GM12878 (cell line): ENCODE measurements at regions not wholly inside any gene's neighbourhood (a gene's known extent, or its start where the extent isn't known, plus 50 kb on each side); places are given as distances from the start of the nearest gene placed in this dataset.

ENCODE experiments used
- CBFB ChIP-seq: IDR thresholded peaks from 2 replicates; pipeline ENCODE4 v1.6.1; 2016; ENCODE audit warnings: antibody characterized with exemption, low read depth
- CBX3 ChIP-seq: fragments of 200-600 bp; sonication (generic); IDR thresholded peaks from 2 replicates; pipeline ENCODE4 v1.6.1; 2016; ENCODE audit warnings: low read depth, borderline replicate concordance
- ETV6 ChIP-seq, 2 experiments: fragments of 450-650 bp in 1 of 2; IDR thresholded peaks in 1 of 2; conservative IDR thresholded peaks in 1 of 2; 2 replicates each; pipeline ENCODE4 v1.6.1; 2014; ENCODE audit warnings: antibody characterized with exemption in 1 of 2, borderline replicate concordance in 1 of 2, low read depth in 1 of 2, mild to moderate bottlenecking in 1 of 2, moderate library complexity in 1 of 2
- KAT2A ChIP-seq: conservative IDR thresholded peaks from 2 replicates; pipeline ENCODE4 v1.6.1; 2011; ENCODE audit warnings: low read depth, low read length; ENCODE audit not compliant: control insufficient read depth
- SMC3 ChIP-seq: IDR thresholded peaks from 2 replicates; pipeline ENCODE4 v1.6.1; 2011; ENCODE audit warnings: low read length, improper control_type of control experiment, borderline replicate concordance
- TF ChIP-seq, protein P1 (sequence below), 3 experiments: IDR thresholded peaks in 2 of 3; conservative IDR thresholded peaks in 1 of 3; 2 replicates each; pipeline ENCODE4 v1.5.1; 2011; ENCODE audit warnings: low read depth in 3 of 3, low read length in 3 of 3, mild to moderate bottlenecking in 3 of 3, control low read depth in 2 of 3, moderate library complexity in 2 of 3, inconsistent platforms in 1 of 3, mixed read lengths in 1 of 3; ENCODE audit not compliant: control insufficient read depth in 2 of 3, insufficient read depth in 1 of 3; ENCODE audit errors: extremely low read depth in 1 of 3
- TF ChIP-seq, protein P2 (sequence below): fragments of 450-650 bp; formaldehyde crosslinking; IDR thresholded peaks from 2 replicates; pipeline ENCODE4 v1.5.0; 2022; ENCODE audit warnings: mild to moderate bottlenecking, missing genetic modification characterization
- TF ChIP-seq, protein P3 (sequence below): IDR thresholded peaks from 2 replicates; pipeline ENCODE4 v1.6.1; 2012; ENCODE audit warnings: mild to moderate bottlenecking, low read depth, low read length
- TF ChIP-seq, protein P4 (sequence below): IDR thresholded peaks from 2 replicates; pipeline ENCODE4 v1.6.1; 2011; ENCODE audit warnings: mild to moderate bottlenecking, low read depth, low read length, moderate library complexity; ENCODE audit not compliant: insufficient replicate concordance
- TF ChIP-seq, protein P5 (sequence below): IDR thresholded peaks from 2 replicates; pipeline ENCODE4 v1.6.1; 2011; ENCODE audit warnings: borderline replicate concordance, low read depth, mild to moderate bottlenecking, moderate library complexity, low read length; ENCODE audit not compliant: insufficient read depth, poor library complexity, severe bottlenecking
- TF ChIP-seq, protein P6 (sequence below): fragments of 450-650 bp; IDR thresholded peaks from 2 replicates; pipeline ENCODE4 v1.6.1; 2016; ENCODE audit warnings: mild to moderate bottlenecking
- TF ChIP-seq, protein P7 (sequence below): IDR thresholded peaks from 2 replicates; pipeline ENCODE4 v1.6.1; 2012; ENCODE audit warnings: low read length, inconsistent platforms

DNA sequence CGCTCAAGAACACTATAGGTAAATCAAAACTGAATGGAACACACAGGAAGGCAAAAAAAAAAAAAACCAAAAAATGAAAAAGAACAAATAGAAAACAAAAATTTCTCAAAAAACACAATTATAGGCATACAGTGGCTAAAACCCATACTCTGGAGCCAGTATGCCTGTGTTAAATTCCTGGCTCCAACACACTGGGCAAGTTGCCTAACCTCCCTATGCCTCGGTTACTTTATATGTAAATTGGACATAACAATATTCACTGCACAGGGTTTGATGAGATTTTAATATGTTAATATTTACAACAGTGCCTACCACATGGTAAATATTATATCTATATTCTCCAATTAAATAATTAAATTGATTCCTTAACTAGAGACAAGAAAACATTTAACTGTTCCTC, 217.1 kb downstream of the HTR7 start:
- TF ChIP-seq, protein P1, sequence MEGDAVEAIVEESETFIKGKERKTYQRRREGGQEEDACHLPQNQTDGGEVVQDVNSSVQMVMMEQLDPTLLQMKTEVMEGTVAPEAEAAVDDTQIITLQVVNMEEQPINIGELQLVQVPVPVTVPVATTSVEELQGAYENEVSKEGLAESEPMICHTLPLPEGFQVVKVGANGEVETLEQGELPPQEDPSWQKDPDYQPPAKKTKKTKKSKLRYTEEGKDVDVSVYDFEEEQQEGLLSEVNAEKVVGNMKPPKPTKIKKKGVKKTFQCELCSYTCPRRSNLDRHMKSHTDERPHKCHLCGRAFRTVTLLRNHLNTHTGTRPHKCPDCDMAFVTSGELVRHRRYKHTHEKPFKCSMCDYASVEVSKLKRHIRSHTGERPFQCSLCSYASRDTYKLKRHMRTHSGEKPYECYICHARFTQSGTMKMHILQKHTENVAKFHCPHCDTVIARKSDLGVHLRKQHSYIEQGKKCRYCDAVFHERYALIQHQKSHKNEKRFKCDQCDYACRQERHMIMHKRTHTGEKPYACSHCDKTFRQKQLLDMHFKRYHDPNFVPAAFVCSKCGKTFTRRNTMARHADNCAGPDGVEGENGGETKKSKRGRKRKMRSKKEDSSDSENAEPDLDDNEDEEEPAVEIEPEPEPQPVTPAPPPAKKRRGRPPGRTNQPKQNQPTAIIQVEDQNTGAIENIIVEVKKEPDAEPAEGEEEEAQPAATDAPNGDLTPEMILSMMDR (IDR thresholded peaks at IDR 0.05 in 2 of 3, conservative IDR thresholded peaks at IDR 0.05 in 1 of 3; ENCODE audit: control insufficient read depth in 2 of 3, extremely low read depth in 1 of 3, insufficient read depth in 1 of 3, low read depth in 3 of 3, low read length in 3 of 3) = no peak
- TF ChIP-seq, protein P2, sequence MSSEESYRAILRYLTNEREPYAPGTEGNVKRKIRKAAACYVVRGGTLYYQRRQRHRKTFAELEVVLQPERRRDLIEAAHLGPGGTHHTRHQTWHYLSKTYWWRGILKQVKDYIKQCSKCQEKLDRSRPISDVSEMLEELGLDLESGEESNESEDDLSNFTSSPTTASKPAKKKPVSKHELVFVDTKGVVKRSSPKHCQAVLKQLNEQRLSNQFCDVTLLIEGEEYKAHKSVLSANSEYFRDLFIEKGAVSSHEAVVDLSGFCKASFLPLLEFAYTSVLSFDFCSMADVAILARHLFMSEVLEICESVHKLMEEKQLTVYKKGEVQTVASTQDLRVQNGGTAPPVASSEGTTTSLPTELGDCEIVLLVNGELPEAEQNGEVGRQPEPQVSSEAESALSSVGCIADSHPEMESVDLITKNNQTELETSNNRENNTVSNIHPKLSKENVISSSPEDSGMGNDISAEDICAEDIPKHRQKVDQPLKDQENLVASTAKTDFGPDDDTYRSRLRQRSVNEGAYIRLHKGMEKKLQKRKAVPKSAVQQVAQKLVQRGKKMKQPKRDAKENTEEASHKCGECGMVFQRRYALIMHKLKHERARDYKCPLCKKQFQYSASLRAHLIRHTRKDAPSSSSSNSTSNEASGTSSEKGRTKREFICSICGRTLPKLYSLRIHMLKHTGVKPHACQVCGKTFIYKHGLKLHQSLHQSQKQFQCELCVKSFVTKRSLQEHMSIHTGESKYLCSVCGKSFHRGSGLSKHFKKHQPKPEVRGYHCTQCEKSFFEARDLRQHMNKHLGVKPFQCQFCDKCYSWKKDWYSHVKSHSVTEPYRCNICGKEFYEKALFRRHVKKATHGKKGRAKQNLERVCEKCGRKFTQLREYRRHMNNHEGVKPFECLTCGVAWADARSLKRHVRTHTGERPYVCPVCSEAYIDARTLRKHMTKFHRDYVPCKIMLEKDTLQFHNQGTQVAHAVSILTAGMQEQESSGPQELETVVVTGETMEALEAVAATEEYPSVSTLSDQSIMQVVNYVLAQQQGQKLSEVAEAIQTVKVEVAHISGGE (CRISPR knock-in tag) = no peak
- TF ChIP-seq CBX3 (no peak), SMC3 (no peak), ETV6 (conservative IDR thresholded peaks at IDR 0.05 in 1 of 2, IDR thresholded peaks at IDR 0.05 in 1 of 2; ENCODE audit: borderline replicate concordance in 1 of 2, low read depth in 1 of 2) (no peak), KAT2A (no peak), CBFB (no peak)
- TF ChIP-seq, protein P3, sequence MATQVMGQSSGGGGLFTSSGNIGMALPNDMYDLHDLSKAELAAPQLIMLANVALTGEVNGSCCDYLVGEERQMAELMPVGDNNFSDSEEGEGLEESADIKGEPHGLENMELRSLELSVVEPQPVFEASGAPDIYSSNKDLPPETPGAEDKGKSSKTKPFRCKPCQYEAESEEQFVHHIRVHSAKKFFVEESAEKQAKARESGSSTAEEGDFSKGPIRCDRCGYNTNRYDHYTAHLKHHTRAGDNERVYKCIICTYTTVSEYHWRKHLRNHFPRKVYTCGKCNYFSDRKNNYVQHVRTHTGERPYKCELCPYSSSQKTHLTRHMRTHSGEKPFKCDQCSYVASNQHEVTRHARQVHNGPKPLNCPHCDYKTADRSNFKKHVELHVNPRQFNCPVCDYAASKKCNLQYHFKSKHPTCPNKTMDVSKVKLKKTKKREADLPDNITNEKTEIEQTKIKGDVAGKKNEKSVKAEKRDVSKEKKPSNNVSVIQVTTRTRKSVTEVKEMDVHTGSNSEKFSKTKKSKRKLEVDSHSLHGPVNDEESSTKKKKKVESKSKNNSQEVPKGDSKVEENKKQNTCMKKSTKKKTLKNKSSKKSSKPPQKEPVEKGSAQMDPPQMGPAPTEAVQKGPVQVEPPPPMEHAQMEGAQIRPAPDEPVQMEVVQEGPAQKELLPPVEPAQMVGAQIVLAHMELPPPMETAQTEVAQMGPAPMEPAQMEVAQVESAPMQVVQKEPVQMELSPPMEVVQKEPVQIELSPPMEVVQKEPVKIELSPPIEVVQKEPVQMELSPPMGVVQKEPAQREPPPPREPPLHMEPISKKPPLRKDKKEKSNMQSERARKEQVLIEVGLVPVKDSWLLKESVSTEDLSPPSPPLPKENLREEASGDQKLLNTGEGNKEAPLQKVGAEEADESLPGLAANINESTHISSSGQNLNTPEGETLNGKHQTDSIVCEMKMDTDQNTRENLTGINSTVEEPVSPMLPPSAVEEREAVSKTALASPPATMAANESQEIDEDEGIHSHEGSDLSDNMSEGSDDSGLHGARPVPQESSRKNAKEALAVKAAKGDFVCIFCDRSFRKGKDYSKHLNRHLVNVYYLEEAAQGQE = no peak
- TF ChIP-seq, protein P4, sequence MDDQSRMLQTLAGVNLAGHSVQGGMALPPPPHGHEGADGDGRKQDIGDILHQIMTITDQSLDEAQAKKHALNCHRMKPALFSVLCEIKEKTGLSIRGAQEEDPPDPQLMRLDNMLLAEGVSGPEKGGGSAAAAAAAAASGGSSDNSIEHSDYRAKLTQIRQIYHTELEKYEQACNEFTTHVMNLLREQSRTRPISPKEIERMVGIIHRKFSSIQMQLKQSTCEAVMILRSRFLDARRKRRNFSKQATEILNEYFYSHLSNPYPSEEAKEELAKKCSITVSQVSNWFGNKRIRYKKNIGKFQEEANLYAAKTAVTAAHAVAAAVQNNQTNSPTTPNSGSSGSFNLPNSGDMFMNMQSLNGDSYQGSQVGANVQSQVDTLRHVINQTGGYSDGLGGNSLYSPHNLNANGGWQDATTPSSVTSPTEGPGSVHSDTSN = no peak
- TF ChIP-seq, protein P5, sequence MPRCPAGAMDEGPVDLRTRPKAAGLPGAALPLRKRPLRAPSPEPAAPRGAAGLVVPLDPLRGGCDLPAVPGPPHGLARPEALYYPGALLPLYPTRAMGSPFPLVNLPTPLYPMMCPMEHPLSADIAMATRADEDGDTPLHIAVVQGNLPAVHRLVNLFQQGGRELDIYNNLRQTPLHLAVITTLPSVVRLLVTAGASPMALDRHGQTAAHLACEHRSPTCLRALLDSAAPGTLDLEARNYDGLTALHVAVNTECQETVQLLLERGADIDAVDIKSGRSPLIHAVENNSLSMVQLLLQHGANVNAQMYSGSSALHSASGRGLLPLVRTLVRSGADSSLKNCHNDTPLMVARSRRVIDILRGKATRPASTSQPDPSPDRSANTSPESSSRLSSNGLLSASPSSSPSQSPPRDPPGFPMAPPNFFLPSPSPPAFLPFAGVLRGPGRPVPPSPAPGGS = no peak
- TF ChIP-seq, protein P6, sequence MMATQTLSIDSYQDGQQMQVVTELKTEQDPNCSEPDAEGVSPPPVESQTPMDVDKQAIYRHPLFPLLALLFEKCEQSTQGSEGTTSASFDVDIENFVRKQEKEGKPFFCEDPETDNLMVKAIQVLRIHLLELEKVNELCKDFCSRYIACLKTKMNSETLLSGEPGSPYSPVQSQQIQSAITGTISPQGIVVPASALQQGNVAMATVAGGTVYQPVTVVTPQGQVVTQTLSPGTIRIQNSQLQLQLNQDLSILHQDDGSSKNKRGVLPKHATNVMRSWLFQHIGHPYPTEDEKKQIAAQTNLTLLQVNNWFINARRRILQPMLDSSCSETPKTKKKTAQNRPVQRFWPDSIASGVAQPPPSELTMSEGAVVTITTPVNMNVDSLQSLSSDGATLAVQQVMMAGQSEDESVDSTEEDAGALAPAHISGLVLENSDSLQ = no peak
- TF ChIP-seq, protein P7, sequence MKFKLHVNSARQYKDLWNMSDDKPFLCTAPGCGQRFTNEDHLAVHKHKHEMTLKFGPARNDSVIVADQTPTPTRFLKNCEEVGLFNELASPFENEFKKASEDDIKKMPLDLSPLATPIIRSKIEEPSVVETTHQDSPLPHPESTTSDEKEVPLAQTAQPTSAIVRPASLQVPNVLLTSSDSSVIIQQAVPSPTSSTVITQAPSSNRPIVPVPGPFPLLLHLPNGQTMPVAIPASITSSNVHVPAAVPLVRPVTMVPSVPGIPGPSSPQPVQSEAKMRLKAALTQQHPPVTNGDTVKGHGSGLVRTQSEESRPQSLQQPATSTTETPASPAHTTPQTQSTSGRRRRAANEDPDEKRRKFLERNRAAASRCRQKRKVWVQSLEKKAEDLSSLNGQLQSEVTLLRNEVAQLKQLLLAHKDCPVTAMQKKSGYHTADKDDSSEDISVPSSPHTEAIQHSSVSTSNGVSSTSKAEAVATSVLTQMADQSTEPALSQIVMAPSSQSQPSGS = no peak
